WERI-Rb-1 (cell line): ENCODE measurements at regions not wholly inside any gene's neighbourhood (a gene's known extent, or its start where the extent isn't known, plus 50 kb on each side); places are given as distances from the start of the nearest gene placed in this dataset.

Source experiments
- DNase-seq: peaks from one replicate; pipeline ENCODE4 v3.0.0-alpha.2; 2020
- H3K27ac ChIP-seq: fragments of 250-450 bp; sonication (Bioruptor Pico); 2 replicates; pipeline ENCODE4 v1.5.1; 2020; ENCODE audit warnings: mild to moderate bottlenecking, moderate library complexity
- H3K27me3 ChIP-seq: fragments of 250-450 bp; sonication (Bioruptor Pico); 2 replicates; pipeline ENCODE4 v1.5.1; 2021; ENCODE audit warnings: mild to moderate bottlenecking, low read depth, moderate library complexity; ENCODE audit not compliant: insufficient read depth, severe bottlenecking
- H3K36me3 ChIP-seq: fragments of 250-450 bp; sonication (Bioruptor Pico); 2 replicates; pipeline ENCODE4 v1.5.1; 2020; ENCODE audit warnings: mild to moderate bottlenecking, moderate library complexity
- H3K4me3 ChIP-seq: 2 replicates; pipeline ENCODE4 v1.5.1; 2011; ENCODE audit warnings: low read depth, mild to moderate bottlenecking, control low read depth, low read length
- H3K9me3 ChIP-seq: fragments of 250-450 bp; sonication (Bioruptor Pico); 2 replicates; pipeline ENCODE4 v1.5.1; 2021; ENCODE audit warnings: mild to moderate bottlenecking, moderate library complexity; ENCODE audit not compliant: severe bottlenecking
- TF ChIP-seq, protein P1 (sequence below): IDR thresholded peaks from 2 replicates; pipeline ENCODE4 v1.5.1; 2011; ENCODE audit warnings: low read depth, mild to moderate bottlenecking, control low read depth, inconsistent platforms, low read length

DNA sequence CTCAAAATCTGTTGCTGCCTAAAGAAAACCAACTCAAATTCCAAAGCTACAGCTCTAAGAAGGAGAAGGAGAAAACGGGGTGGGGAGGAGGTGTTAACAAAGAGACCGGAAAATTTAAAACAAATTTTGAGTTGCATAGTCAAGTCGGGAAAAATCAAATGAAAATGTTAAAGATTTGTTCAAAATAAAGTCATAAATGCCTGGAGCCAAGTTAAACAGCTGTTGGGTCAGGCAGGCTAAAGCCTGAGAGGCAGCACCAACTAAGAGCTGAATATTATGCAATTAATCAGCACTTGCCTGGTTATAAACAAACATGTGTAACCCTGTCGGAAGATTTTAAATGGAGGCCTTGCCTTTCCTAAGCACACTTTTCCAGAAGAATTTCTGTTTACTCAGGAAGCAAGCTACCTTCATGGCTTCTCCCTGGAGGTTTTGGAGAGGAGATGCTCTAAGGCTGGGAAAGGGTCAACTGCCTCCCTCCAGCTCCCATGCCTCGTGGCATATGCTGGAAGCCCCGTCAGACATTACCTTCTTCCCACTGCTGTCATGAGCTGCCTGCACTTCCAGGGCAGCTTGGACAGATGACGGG lies 270.5 kb downstream of the DMRT2 start:
- Histone ChIP-seq H3K27me3 (peaks cover 72% of the 10 kb centered on the region), H3K4me3 (no peak overlapping the region), H3K36me3 (no peaks in the 10 kb centered on the region), H3K9me3 (no peaks in the 10 kb centered on the region), H3K27ac (no peak overlapping the region)
- DNase-seq, result no peak
- TF ChIP-seq, protein P1, sequence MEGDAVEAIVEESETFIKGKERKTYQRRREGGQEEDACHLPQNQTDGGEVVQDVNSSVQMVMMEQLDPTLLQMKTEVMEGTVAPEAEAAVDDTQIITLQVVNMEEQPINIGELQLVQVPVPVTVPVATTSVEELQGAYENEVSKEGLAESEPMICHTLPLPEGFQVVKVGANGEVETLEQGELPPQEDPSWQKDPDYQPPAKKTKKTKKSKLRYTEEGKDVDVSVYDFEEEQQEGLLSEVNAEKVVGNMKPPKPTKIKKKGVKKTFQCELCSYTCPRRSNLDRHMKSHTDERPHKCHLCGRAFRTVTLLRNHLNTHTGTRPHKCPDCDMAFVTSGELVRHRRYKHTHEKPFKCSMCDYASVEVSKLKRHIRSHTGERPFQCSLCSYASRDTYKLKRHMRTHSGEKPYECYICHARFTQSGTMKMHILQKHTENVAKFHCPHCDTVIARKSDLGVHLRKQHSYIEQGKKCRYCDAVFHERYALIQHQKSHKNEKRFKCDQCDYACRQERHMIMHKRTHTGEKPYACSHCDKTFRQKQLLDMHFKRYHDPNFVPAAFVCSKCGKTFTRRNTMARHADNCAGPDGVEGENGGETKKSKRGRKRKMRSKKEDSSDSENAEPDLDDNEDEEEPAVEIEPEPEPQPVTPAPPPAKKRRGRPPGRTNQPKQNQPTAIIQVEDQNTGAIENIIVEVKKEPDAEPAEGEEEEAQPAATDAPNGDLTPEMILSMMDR, result no peak

- Histone ChIP-seq H3K27me3 (peaks cover 66% of the 10 kb centered on the region), H3K9me3 (no peaks in the 10 kb centered on the region), H3K27ac (no peak overlapping the region), H3K36me3 (no peaks in the 10 kb centered on the region), H3K4me3 (no peak overlapping the region)
- DNase-seq, result no peak
- TF ChIP-seq, protein P1, result no peak
These were observed 277.3 kb downstream of the DMRT2 start for GRCh38 chr9:1327467-1327866.

DNA sequence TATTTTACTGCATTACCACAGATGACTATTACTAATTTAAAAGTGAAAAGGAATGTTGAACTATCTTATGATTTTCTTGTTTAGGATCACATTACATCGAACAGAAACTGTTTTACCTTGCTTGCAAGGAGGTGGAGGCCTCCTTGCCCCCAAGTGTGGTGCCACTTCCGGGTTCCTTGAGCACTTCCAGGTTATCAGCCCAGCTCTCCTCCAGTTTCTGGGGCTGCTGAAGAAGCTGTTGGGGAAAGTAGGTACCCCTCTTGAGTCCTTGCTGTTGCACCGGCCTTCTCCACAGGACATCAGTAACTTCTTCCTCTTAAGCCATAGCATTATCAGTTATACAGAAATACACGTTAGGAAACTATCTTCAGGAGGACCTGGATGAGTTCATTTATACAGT lies 278.2 kb downstream of the DMRT2 start:
- no peak overlapping the region for H3K27ac ChIP-seq
- peaks cover 57% of the 10 kb centered on the region for H3K27me3 ChIP-seq
- no peak overlapping the region for H3K4me3 ChIP-seq
- TF ChIP-seq, protein P1, result no peak
- no peaks in the 10 kb centered on the region for H3K36me3 ChIP-seq
- no peaks in the 10 kb centered on the region for H3K9me3 ChIP-seq
- DNase-seq, result no peak

- TF ChIP-seq, protein P1, result no peak
- Histone ChIP-seq H3K36me3 (no peaks in the 10 kb centered on the region), H3K27me3 (peaks cover 38% of the 10 kb centered on the region), H3K4me3 (no peak overlapping the region), H3K9me3 (no peaks in the 10 kb centered on the region), H3K27ac (no peak overlapping the region)
- DNase-seq, result no peak
These were observed 281.4 kb downstream of the DMRT2 start for GRCh38 chr9:1331546-1332038.

GRCh38 chr9:1332156-1332555 lies 282.0 kb downstream of the DMRT2 start:
- no peaks in the 10 kb centered on the region for H3K9me3 ChIP-seq
- no peak overlapping the region for H3K27ac ChIP-seq
- no peaks in the 10 kb centered on the region for H3K36me3 ChIP-seq
- H3K4me3 ChIP-seq, result no peak overlapping the region
- H3K27me3 ChIP-seq, result peaks cover 39% of the 10 kb centered on the region
- no peak for DNase-seq
- TF ChIP-seq, protein P1, result no peak

GRCh38 chr9:1335174-1335573 lies 285.0 kb downstream of the DMRT2 start:
- TF ChIP-seq, protein P1, result no peak
- Histone ChIP-seq H3K9me3 (no peaks in the 10 kb centered on the region), H3K27ac (no peak overlapping the region)

More at GRCh38 chr9:1335174-1335573, 285.0 kb downstream of the DMRT2 start:
- Histone ChIP-seq H3K36me3 (no peaks in the 10 kb centered on the region), H3K27me3 (peaks cover 26% of the 10 kb centered on the region), H3K4me3 (no peak overlapping the region)
- DNase-seq, result no peak
